ENCODE measurements at regions not wholly inside any gene's neighbourhood (a gene's known extent, or its start where the extent isn't known, plus 50 kb on each side); places are given as distances from the start of the nearest gene placed in this dataset.

GRCh38 chr9:91044354-91044753 lies 242.7 kb downstream of the SYK start:
- no peak overlapping the region for H3K4me3 ChIP-seq
- no peaks in the 10 kb centered on the region for H3K27me3 ChIP-seq
- H3K9ac ChIP-seq (ENCODE audit: low read depth in 2 of 2, low read length in 2 of 2), result no peak overlapping the region
- no peaks in the 10 kb centered on the region for H3K9me3 ChIP-seq
- intact Hi-C loops (cut with DNase I), result no loop called here
- TF ChIP-seq CTCF (IDR thresholded peaks at IDR 0.05), result no peak
- no peak for DNase-seq
- H3K4me1 ChIP-seq, result no peaks in the 10 kb centered on the region
- H3K27ac ChIP-seq, result no peak overlapping the region
- no peaks in the 10 kb centered on the region for H3K36me3 ChIP-seq

GRCh38 chr9:91045041-91045440 lies 243.4 kb downstream of the SYK start:
- intact Hi-C loops (cut with DNase I), result no loop called here
- no peaks in the 10 kb centered on the region for H3K27me3 ChIP-seq
- no peak for DNase-seq
- no peaks in the 10 kb centered on the region for H3K4me1 ChIP-seq
- H3K4me3 ChIP-seq, result no peak overlapping the region
- no peak overlapping the region for H3K27ac ChIP-seq
- no peak overlapping the region for H3K9ac ChIP-seq (ENCODE audit: low read depth in 2 of 2, low read length in 2 of 2)
- TF ChIP-seq CTCF (IDR thresholded peaks at IDR 0.05), result no peak
- H3K9me3 ChIP-seq, result no peaks in the 10 kb centered on the region
- H3K36me3 ChIP-seq, result no peaks in the 10 kb centered on the region

GRCh38 chr9:91047529-91047928 lies 245.9 kb downstream of the SYK start:
- intact Hi-C loops (cut with DNase I), result no loop called here
- no peaks in the 10 kb centered on the region for H3K27me3 ChIP-seq
- no peaks in the 10 kb centered on the region for H3K9me3 ChIP-seq
- no peak overlapping the region for H3K4me3 ChIP-seq
- no peaks in the 10 kb centered on the region for H3K36me3 ChIP-seq
- no peak for TF ChIP-seq CTCF (IDR thresholded peaks at IDR 0.05)
- no peak overlapping the region for H3K27ac ChIP-seq
- H3K9ac ChIP-seq (ENCODE audit: low read depth in 2 of 2, low read length in 2 of 2), result no peak overlapping the region
- H3K4me1 ChIP-seq, result no peaks in the 10 kb centered on the region
- DNase-seq, result no peak

GRCh38 chr9:91047993-91048607 lies 246.5 kb downstream of the SYK start:
- H3K27me3 ChIP-seq, result no peaks in the 10 kb centered on the region
- H3K9me3 ChIP-seq, result no peaks in the 10 kb centered on the region
- H3K36me3 ChIP-seq, result no peaks in the 10 kb centered on the region
- H3K4me3 ChIP-seq, result no peak overlapping the region
- intact Hi-C loops (cut with DNase I), result no loop called here
- no peaks in the 10 kb centered on the region for H3K4me1 ChIP-seq
- DNase-seq, result no peak
- TF ChIP-seq CTCF (IDR thresholded peaks at IDR 0.05), result no peak
- no peak overlapping the region for H3K27ac ChIP-seq
- no peak overlapping the region for H3K9ac ChIP-seq (ENCODE audit: low read depth in 2 of 2, low read length in 2 of 2)

GRCh38 chr9:91048749-91049148 lies 247.1 kb downstream of the SYK start:
- Histone ChIP-seq H3K4me1 (no peaks in the 10 kb centered on the region), H3K27ac (no peak overlapping the region), H3K9me3 (no peaks in the 10 kb centered on the region), H3K27me3 (no peaks in the 10 kb centered on the region), H3K4me3 (no peak overlapping the region), H3K9ac (ENCODE audit: low read depth in 2 of 2, low read length in 2 of 2) (no peak overlapping the region), H3K36me3 (no peaks in the 10 kb centered on the region)
- no peak for DNase-seq
- intact Hi-C loops (cut with DNase I), result no loop called here
- no peak for TF ChIP-seq CTCF (IDR thresholded peaks at IDR 0.05)

Measured in colonic mucosa (tissue), 4 donors.